Stimulated activated CD4-positive, alpha-beta T cell treated with anti-CD3 and anti-CD28 coated beads, Interleukin-15, amount 100 ng/mL, for 24 hours (primary cell): ENCODE measurements at regions not wholly inside any gene's neighbourhood (a gene's known extent, or its start where the extent isn't known, plus 50 kb on each side); places are given as distances from the start of the nearest gene placed in this dataset.

Experiments used
- DNase-seq: peaks from one replicate; pipeline ENCODE4 v3.0.0-alpha.2; 2020

DNA sequence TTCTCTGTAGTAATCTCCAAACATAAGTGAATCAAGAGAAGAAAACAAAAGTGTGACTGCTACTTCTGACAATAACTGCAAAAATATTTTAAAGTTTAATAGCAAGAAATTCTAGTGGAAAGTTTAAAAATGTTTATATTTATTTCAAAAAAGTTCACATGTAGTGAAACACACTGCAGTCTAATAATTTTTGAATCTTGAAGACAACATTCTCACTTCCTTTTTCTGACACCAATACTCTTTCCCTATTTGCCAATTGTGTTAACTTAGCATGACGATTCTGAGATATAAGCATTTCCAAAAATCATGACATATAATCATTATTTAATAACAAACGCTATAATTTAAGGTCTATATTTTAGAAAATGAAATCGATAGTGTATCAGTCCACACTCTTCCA lies 429.1 kb upstream of the PKDCC start:
- DNase-seq: no peak

DNA sequence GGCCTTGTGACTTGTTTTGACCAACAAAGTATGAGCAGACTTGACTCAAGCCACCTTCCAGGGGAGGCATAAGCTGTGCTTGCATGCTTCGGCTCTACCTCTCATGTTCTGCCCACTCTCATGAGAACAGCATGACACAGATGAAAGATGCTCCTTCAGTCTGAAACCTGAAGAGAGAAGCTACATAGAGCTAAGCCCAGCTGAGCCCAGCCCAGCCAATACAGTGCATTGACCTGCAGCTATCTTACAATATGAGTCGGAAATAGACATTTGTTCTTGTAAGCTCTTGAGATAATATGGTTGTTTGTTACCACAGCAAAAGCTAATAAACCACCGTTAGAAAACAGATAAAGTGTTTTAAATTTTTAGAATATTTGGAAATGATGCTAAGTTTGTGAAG lies 426.7 kb upstream of the PKDCC start:
- DNase-seq: no peak

DNA sequence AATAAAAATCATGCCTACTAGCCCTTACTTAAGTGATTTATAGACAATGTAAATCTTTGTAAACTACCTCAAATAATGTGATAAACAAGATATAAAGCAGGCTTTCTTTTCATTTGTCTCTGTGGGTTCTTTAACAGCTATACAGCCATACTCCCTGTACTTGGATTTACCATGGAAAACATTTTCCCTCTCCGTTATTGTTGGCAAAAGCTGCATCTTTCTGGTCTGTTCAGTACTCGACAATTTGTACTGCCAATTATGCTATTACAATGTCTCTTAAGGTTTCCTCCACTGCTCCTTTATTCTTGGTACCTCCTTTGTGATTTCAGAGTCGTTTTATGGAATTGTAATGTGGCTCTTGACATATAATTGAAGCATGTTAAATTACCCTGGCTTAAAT lies 426.3 kb upstream of the PKDCC start:
- no peak for DNase-seq

DNA sequence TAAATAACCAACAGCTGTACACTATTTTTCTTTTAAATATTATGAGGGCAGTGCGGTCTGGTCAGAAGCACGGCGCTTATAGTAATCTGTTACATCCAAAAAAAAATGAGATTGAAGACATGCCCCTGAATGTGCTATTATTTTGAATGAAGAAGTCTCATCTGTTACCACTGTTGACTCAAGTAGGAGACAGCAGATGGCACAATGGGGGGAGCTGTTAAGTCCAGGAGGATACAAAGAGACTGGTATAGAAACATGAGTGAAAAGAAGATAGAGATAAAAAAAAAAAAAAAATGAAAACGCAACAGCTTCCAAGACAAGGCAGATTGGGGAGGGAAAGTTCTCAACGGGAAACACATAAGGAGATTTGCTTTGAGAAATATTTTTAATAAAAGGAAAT lies 425.5 kb upstream of the PKDCC start:
- no peak for DNase-seq

DNA sequence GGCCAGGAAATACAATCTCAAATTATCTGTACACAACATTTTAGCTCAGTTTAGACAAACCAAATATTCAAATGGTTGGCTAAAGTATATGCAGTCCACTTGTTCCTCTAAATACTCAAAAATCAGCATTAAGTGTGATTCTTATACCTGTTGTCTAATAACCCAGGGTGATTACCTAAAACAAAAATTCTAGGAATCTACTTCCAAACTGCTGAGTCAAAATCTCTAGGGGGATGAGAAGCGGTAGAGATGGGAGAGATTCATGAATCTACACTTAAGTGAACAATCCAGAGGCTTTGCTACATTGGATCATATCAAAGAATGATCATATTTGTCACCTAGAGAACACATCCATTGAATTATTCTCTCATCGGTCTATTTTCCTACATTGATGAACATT lies 420.9 kb upstream of the PKDCC start:
- DNase-seq: no peak

DNA sequence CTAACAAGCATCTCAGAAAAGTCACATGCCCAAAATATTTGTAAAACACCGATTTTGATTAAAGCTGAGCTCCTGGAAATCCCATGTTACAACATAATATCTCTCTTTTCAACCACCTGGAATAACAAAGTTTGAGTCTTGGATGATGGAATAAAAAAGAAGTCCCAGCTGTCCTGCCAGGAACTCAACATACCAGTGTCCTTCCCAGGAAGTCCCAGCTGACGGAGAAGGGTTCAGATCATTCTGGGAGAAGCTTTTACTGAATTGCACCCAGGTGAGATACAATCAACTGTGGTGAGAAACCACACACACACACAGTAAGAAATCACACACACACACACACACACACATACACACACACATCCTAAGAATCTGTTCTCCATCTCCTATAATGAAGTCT lies 413.1 kb upstream of the PKDCC start:
- DNase-seq: no peak

DNA sequence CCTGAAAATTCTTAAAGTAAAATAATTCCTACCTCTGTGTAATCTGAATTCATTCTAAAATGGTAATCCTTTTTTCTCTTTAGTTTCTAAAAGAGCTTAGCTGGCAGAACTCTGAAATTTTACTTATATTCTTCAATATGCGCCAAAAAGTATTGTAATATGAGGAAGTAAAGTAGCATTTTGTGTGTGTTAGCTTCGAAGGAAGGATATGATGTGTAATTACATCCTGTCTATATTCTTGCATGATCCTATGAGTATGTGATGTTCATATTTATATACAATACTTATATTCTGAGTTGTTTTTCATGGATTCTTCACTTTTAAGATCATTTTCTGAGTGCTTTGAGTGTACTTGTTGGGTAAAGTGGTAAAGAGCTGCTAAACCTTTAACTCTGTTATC lies 402.9 kb upstream of the PKDCC start:
- DNase-seq: no peak

DNA sequence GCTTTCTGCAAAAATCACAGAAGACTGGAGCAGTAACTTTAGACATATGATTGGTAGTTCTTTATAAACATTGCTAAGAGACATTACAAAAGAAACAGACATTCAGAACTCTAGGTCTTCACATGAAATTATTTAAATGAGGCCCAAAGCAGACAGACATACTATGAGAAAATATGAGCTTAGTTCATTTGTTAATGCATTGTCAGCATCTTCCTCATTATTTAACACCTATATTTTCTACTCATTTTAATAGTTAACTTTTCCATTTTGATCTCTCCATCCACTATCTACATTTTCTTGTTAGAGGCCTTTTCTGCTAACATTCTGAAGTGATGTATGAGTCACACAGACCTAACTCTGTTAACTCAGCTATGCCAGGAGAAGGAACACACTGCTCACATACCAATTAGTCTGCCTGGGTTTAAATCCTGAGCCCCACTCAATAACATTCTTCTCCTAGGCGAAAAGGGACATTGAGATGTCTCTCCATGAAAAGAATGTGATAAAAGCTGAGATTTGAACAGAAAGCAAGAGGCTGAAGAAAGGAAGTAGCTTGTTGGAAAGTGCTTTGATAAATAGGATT lies 400.3 kb upstream of the PKDCC start:
- no peak for DNase-seq

DNA sequence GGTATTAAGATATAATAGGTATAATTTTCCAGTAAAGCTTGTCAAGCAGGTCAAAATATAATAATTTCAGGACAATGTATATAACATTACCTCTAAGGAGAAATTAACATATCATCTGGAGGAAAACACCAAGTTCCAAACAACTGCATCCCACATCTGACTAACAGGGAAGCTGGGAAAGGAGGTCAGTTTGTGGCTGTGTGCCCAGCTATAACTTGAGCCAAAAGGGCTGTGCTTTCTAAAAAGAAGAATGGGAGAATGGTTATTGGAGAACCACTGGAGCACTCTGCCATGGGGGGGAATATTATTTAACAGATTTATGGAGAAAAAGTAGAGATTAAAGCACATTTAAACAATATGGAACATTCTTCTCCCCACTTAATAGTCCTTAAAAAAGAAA lies 390.6 kb upstream of the PKDCC start:
- no peak for DNase-seq

DNA sequence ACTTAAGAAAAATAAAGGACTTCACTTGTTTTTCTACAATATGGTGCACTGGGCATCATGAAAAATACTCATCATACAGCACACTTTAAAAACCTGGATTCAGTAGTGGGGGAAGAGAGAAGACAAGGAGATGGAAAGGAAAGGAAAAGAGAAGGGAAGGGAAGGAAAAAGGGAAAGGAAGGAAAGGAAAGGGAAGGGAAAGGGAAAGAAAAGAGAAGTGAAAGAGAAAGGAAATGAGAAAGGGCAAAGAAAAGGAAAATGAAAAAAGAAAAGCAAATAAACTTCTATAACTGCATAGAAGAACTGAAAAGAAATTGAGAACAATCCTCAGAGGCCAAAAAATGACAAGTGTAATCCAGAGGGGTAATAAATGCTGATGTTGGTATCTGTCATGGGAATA lies 388.1 kb upstream of the PKDCC start:
- no peak for DNase-seq

DNA sequence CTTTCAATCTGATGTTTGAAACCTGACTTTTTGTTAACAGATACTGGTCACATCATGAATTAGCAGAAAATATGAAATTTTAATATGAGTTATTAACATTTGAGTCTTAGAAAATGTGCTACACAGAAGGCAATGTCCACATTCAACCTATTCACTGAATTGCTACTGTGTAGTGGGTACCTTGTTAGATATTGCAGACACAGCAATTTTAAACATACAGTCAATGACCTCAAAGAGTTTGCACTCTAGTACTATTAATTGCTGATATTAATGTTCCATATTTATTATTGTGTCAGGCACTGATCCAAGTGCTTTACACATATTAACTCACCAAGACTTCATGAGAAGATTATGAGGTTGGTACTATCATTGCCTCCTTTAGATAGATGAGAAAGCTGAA lies 385.4 kb upstream of the PKDCC start:
- DNase-seq: no peak

DNA sequence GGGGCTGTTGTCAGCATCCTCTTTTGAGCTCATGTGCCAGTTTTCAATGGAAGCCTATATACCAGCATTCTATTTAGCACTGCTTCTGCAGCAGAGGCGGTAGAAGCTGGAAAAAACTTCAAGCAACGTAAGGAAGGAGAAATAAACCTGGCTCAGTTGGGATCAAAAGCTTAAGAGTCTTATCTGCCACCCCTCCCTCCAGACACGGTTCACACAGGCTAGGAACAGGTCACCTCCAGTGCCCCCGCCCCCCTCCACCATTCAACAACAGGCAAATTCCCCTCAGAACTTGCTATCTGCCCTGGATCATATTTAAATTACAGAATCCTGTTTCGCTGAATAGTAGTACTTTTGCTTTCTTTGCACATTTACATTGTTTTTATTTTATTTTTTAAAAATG lies 384.8 kb upstream of the PKDCC start:
- DNase-seq: no peak

DNA sequence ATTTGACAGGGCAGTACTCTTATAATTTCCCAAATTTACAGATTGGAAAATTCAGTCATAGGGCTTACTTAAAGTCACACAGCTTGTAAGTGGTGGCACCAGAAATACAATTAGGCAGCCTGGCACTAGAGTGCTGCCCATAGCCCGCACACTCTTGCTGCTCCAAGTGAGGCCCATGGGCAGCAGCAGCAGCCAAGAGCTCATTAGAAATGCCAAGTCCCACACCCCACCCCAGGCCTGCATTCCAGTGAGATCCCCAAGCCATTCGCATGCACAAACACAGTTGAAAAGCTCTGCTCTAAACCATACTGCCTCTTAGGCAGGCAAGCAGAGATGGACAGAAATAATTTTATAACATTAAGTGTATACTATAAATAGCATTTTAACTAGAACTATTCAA lies 379.3 kb upstream of the PKDCC start:
- no peak for DNase-seq

DNA sequence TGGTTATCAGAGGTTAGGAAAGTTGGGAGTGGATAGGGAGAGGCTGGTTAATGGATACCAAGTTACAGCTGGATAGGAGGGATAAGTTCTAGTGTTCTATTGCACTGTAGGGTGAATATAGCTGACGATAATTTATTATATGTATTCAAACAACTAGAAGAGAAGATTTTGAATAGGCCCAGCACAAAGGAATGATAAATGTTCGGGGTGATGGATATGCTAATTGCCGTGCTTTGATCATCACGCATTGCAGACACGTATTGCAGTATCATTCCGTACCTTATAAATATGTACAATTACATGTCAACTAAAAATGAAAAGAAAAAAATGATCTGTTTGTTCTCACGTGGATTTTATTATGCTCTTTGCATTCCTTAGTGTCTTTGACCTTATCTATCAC lies 369.2 kb upstream of the PKDCC start:
- DNase-seq: no peak

DNA sequence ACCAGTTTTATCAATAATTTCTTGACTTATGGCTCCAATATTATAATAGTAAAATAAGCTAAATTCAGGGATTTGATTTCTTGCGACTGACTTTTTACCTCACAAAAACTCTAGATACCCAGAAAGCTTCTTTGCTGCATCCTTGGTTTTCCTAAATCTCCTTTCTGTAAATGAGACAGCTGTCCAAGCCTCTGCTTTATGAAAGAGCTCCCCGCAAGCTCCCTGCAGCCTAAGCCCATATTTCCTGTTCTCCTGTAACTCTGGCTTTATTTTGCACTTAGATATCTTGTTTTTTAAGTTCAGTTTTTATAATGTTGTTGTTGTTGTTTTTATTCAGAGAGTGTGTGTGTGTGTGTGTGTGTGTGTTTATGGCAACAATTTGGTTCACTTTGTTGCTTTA lies 361.7 kb upstream of the PKDCC start:
- DNase-seq: no peak

DNA sequence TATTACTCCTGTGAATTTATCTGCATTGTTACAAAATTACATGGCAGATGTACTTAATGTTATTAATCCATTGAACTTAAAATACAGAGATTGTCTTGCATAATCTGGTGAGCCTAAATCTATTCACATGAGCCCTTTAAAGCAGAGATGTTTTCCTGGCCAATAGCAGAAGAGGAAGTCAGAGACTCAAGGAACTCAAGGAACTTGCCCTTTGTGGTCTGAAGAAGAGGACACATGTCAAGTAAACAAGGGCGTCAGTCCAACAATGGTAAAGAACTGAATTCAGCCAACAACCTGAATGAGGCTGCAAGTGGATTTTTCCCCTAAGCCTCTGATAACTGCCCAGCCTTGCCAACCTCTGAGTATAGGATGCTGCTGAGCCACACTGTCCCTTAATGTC lies 356.3 kb upstream of the PKDCC start:
- DNase-seq: no peak

DNA sequence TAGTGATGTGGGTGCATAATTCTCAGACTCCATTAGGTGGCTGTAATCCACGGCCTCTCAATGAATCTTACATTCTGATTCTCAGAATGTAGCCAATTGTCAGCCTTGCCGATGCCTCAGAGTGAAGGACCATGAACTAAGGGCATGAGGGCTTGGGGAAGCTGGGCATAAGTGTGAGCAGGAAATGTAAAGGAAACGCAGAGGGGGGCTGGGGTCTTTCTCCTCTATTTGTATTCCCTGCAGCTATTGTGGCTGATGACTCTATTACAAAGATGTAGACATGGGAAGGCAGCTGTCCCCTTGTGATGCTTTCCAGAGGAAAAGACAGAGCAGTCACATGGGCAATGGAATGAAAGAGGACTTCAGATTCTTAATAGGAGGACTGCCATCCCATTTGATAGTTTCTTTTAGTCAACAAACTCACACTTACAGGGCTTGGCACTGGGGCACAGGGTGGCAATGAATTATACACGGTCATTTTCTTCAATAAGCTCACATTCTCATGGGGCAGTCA lies 353.2 kb upstream of the PKDCC start:
- DNase-seq: no peak

DNA sequence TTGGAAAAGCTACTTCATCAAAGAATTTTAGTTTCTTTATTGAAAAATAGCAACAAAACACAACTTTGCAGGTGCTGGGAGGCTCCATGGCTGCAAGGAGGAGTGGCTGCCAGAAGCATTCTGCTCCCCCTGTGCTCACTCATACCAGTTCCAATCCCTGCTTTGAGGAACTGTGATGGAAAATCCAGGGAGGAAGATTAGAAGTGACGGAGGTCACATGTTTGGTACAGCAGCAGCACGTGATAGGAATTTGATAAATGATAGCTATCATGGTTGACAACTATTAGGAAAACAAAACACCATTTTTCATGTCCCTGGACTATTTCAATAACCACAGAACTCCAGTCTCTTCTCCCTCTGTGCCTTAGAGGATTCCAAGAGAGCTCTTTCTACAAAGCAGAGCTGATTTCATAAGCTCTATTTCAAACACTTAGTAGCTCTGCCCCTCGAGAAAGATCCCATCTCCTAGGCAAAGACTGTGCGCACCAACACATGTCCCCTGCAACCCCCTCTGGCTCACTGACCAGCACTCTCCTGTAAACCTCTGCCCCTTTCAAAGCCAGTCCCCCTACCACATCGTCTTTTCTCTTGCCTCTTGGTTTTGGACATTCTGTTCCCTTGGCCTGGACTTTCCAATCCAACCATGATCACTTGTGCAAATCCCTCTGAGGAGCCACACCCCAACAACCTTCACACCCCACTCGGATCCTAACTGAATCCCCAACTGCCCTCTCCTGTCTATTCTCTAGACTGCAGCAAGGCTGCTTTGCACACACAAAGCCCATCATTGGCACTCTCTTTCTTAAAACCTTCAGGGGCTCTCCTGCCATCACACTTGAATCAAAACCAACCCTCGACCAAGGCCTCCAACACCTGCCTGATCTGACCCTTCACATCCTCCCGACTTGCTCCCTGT lies 352.4 kb upstream of the PKDCC start:
- DNase-seq: no peak

DNA sequence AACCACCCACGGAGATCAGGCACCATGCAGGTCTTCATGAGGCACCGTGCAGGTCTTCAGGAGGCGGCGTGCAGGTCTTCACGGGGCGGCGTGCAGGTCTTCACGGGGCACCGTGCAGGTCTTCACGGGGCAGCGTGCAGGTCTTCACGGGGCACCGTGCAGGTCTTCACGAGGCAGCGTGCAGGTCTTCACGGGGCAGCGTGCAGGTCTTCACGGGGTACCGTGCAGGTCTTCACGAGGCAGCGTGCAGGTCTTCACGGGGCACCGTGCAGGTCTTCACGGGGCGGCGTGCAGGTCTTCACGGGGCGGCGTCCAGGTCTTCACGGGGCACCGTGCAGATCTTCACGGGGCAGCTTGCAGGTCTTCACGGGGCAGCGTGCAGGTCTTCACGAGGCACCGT lies 350.4 kb upstream of the PKDCC start:
- DNase-seq: no peak

DNA sequence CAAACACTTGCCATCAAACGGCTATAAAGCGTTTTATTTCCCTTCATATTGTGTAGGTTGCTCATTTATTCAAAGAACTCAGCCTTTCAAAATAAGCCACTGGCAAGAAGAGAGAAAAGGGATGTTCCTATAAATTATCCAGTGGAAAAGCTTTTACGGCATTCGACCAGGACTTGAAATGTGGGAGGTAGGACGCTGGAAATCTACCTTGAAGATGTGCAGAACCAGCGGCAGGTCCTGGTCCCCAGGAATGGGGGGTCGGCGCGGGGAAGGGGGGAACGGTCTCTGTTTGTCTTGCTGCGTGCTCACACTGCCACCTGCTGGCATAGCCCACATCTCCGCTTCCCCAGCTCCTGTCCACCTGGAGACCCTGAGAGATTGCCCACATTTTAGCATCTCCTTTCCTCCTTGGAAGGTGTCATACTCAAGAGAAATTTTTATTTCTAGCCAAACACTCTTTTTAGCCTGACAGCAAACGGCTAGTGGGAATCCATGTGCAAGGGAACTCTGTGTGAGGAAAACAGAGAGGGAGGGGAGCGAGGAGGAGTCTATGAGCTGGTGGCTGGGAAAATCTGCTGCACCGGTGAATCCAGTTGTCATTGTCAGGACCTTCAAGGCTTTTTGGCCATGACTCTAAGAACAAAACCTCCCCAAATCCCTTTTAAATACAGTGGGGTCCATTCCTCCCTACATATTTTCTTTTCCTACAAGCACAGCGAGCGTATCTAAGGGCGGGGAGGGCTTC lies 349.0 kb upstream of the PKDCC start:
- DNase-seq: peak; percentile 31

DNA sequence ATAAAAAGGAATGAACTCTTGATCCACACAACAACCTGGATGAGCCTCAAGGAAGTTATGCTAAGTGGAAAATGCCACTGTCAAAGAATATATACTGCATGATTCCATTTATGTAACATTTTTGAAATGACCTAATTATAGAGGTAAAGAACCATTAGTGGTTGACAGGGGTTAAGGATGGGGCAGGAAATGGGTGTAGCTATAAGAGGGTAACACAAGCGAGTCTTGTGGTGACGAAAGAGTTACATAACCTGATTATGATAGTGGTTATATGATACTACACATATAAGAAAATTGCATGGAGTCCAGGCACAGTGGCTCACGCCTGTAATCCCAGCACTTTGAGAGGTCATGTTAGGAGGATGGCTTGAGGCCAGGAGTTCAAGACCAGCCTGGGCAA lies 346.6 kb upstream of the PKDCC start:
- DNase-seq: no peak

DNA sequence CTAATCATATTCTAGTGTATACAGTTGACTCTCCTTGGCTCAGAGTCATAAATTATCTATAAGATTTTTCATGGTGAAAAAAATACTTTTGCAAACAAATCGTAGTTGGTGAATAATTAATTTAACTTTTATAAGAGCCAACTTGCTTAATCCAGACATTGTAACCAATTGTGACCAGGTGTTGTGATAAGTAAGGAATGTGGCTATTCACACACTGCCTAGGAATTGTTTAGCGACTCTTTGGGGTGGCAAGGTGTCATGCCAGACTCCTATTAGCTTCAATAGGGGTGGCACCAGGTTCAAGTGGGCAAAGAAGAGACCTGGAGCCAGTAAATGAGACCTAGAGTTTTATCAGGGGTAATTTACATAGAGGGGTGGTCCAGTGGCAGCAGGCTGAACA lies 344.7 kb upstream of the PKDCC start:
- DNase-seq: no peak

DNA sequence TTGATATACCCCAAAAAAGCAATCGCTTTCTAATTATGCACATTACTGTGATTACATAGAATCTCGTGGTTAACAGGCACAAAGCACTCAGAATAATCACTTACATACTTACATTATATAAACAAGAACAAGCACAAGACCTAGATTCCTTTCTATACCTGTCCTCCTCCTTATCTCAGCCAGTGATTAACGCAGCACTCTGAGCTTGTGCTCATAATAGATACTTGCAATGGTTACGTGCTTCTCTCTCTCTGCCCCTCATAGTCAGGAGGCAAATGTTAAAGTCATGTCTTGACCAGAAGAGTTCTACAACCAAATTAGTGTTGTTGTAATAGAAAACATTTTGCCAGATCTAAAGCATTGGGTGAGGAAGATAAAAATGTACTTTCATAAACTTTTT lies 342.2 kb upstream of the PKDCC start:
- DNase-seq: no peak

DNA sequence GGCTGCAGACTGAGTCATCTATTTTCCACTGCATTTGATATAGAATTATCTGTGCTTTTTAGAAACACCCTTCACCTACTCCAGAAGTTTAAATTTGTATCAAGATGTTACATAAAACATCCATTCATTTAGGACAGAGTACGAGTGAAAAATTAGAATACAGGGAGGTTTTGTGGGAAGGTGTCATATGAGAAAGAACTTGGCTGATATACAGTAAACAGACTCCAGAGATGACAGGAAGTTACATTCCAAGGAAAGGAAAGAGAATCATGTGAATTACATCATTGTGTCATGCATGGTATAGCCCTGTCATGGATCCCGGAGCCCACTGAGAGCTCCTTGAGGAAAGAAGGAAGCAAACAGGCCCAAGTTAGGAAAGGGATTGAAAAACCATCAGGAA lies 341.5 kb upstream of the PKDCC start:
- no peak for DNase-seq
